ENCODE measurements at regions not wholly inside any gene's neighbourhood (a gene's known extent, or its start where the extent isn't known, plus 50 kb on each side); places are given as distances from the start of the nearest gene placed in this dataset.

- TF ChIP-seq CTCF (IDR thresholded peaks at IDR 0.05; ENCODE audit: insufficient read depth, low read length, poor library complexity, severe bottlenecking) (no peak), EZH2phosphoT487 (conservative IDR thresholded peaks at IDR 0.05; ENCODE audit: low read length) (no peak)
- Histone ChIP-seq H3K4me2 (ENCODE audit: low read depth, low read length, poor library complexity, severe bottlenecking) (no peak overlapping the region), H3F3A (ENCODE audit: insufficient read depth) (no peaks in the 10 kb centered on the region), H4K20me1 (ENCODE audit: low read depth, low read length) (no peaks in the 10 kb centered on the region), H3K27ac (ENCODE audit: low read depth, low read length) (no peak overlapping the region), H3K4me3 (ENCODE audit: insufficient read depth, low read length, poor library complexity, severe bottlenecking) (no peak overlapping the region), H3K36me3 (ENCODE audit: low read length) (no peaks in the 10 kb centered on the region), H3K9me3 (ENCODE audit: insufficient read depth, low read length) (no peaks in the 10 kb centered on the region), H3K79me2 (ENCODE audit: insufficient read depth, low read length) (no peaks in the 10 kb centered on the region), H2AFZ (ENCODE audit: low read depth, low read length, severe bottlenecking) (no peak overlapping the region), H3K9me2 (replicated peaks; ENCODE audit: insufficient read depth, low read length) (no peaks in the 10 kb centered on the region), H3K27me3 (ENCODE audit: low read length) (no peaks in the 10 kb centered on the region), H3K9ac (ENCODE audit: low read length) (no peak overlapping the region)
Measured at GRCh38 chr5:86671536-86671935, 53.8 kb downstream of the COX7C start.

GRCh38 chr5:86674069-86674468, 56.3 kb downstream of the COX7C start:
- TF ChIP-seq EZH2phosphoT487 (conservative IDR thresholded peaks at IDR 0.05; ENCODE audit: low read length) (no peak), CTCF (IDR thresholded peaks at IDR 0.05; ENCODE audit: insufficient read depth, low read length, poor library complexity, severe bottlenecking) (no peak)
- H2AFZ ChIP-seq (ENCODE audit: low read depth, low read length, severe bottlenecking), result no peak overlapping the region
- H3K27ac ChIP-seq (ENCODE audit: low read depth, low read length), result no peak overlapping the region
- H3F3A ChIP-seq (ENCODE audit: insufficient read depth), result no peaks in the 10 kb centered on the region
- no peaks in the 10 kb centered on the region for H3K9me3 ChIP-seq (ENCODE audit: insufficient read depth, low read length)
- no peaks in the 10 kb centered on the region for H4K20me1 ChIP-seq (ENCODE audit: low read depth, low read length)
- H3K9me2 ChIP-seq (replicated peaks; ENCODE audit: insufficient read depth, low read length), result no peaks in the 10 kb centered on the region
- no peak overlapping the region for H3K4me3 ChIP-seq (ENCODE audit: insufficient read depth, low read length, poor library complexity, severe bottlenecking)
- H3K4me2 ChIP-seq (ENCODE audit: low read depth, low read length, poor library complexity, severe bottlenecking), result no peak overlapping the region
- H3K27me3 ChIP-seq (ENCODE audit: low read length), result no peaks in the 10 kb centered on the region
- no peaks in the 10 kb centered on the region for H3K79me2 ChIP-seq (ENCODE audit: insufficient read depth, low read length)
- H3K9ac ChIP-seq (ENCODE audit: low read length), result no peak overlapping the region
- no peaks in the 10 kb centered on the region for H3K36me3 ChIP-seq (ENCODE audit: low read length)

- Histone ChIP-seq H4K20me1 (ENCODE audit: low read depth, low read length) (no peaks in the 10 kb centered on the region), H3K4me2 (ENCODE audit: low read depth, low read length, poor library complexity, severe bottlenecking) (no peak overlapping the region), H3K9me2 (replicated peaks; ENCODE audit: insufficient read depth, low read length) (no peaks in the 10 kb centered on the region), H3K9ac (ENCODE audit: low read length) (no peak overlapping the region), H3K79me2 (ENCODE audit: insufficient read depth, low read length) (no peaks in the 10 kb centered on the region), H3K4me3 (ENCODE audit: insufficient read depth, low read length, poor library complexity, severe bottlenecking) (no peak overlapping the region), H3K27ac (ENCODE audit: low read depth, low read length) (no peak overlapping the region), H3K9me3 (ENCODE audit: insufficient read depth, low read length) (no peaks in the 10 kb centered on the region), H3F3A (ENCODE audit: insufficient read depth) (no peaks in the 10 kb centered on the region), H3K36me3 (ENCODE audit: low read length) (no peaks in the 10 kb centered on the region), H3K27me3 (ENCODE audit: low read length) (no peaks in the 10 kb centered on the region), H2AFZ (ENCODE audit: low read depth, low read length, severe bottlenecking) (no peak overlapping the region)
- no peak for TF ChIP-seq EZH2phosphoT487 (conservative IDR thresholded peaks at IDR 0.05; ENCODE audit: low read length)
- no peak for TF ChIP-seq CTCF (IDR thresholded peaks at IDR 0.05; ENCODE audit: insufficient read depth, low read length, poor library complexity, severe bottlenecking)
Measured at GRCh38 chr5:86675311-86675710, 57.6 kb downstream of the COX7C start.

GRCh38 chr5:86679529-86679928, 61.8 kb downstream of the COX7C start:
- no peak overlapping the region for H3K4me2 ChIP-seq (ENCODE audit: low read depth, low read length, poor library complexity, severe bottlenecking)
- no peak for TF ChIP-seq EZH2phosphoT487 (conservative IDR thresholded peaks at IDR 0.05; ENCODE audit: low read length)
- TF ChIP-seq CTCF (IDR thresholded peaks at IDR 0.05; ENCODE audit: insufficient read depth, low read length, poor library complexity, severe bottlenecking), result peak; percentile 25
- no peak overlapping the region for H2AFZ ChIP-seq (ENCODE audit: low read depth, low read length, severe bottlenecking)
- no peaks in the 10 kb centered on the region for H3K79me2 ChIP-seq (ENCODE audit: insufficient read depth, low read length)
- no peaks in the 10 kb centered on the region for H3K27me3 ChIP-seq (ENCODE audit: low read length)
- no peaks in the 10 kb centered on the region for H4K20me1 ChIP-seq (ENCODE audit: low read depth, low read length)
- H3K9me2 ChIP-seq (replicated peaks; ENCODE audit: insufficient read depth, low read length), result no peaks in the 10 kb centered on the region
- H3K36me3 ChIP-seq (ENCODE audit: low read length), result no peaks in the 10 kb centered on the region
- H3K9me3 ChIP-seq (ENCODE audit: insufficient read depth, low read length), result no peaks in the 10 kb centered on the region
- H3K9ac ChIP-seq (ENCODE audit: low read length), result no peak overlapping the region
- H3K4me3 ChIP-seq (ENCODE audit: insufficient read depth, low read length, poor library complexity, severe bottlenecking), result no peak overlapping the region
- no peaks in the 10 kb centered on the region for H3F3A ChIP-seq (ENCODE audit: insufficient read depth)
- no peak overlapping the region for H3K27ac ChIP-seq (ENCODE audit: low read depth, low read length)
